Activated CD4-positive, alpha-beta T cell treated with anti-CD3 and anti-CD28 coated beads, Interleukin-2, Interleukin-6, amounts not matched to agents 100 ng/mL and 50 ng/mL, durations not matched to agents 16 hours and 8 hours (primary cell): ENCODE measurements at regions not wholly inside any gene's neighbourhood (a gene's known extent, or its start where the extent isn't known, plus 50 kb on each side); places are given as distances from the start of the nearest gene placed in this dataset.
"Not testable (repeated sequence)": the region's sequence is repeated elsewhere in the genome, so short reads cannot be mapped to it uniquely, and the experiment has no call there.

Experiments
- DNase-seq: peaks from one replicate; pipeline ENCODE4 v3.0.0-alpha.2; 2020

DNA sequence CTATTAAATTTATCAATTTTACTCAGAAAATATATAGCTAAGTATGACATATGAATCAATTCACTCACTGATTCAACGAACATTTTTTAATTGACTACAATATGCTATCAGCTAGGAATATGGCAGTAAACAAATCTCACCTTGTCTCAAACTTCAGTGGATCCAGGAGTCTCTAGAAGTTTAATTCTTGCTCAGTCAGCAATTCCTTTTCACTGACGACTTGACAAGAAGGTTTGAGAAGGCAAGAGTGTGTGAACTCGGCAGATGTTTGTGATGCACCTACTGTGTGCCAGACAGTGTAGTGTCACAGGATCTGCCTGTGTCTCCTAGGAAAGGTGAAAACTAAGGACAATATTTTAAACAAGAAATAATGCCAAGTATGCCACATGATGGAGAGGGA is 4175.7 kb upstream of the OR11H1 start:
- DNase-seq, result not testable (repeated sequence)

DNA sequence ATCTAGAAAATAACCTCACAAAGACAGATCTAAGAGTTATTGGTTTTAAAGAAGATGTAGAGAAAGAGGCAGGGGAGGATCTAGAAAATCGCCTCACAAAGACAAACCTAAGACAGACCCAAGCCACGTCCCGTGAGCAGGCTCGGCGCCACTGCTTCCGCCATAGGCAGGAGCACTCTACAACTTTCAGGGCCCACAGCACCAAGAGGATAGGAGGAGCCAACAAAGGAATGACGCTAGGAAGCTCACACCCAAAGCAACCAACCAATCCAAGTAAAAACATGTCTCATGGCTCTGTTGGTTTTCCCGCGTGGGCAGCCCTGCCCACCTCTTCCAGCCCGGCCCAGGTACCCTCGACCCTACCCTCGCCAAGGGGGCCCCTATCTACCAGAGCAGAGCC is 4167.4 kb upstream of the OR11H1 start:
- DNase-seq, result no peak

DNA sequence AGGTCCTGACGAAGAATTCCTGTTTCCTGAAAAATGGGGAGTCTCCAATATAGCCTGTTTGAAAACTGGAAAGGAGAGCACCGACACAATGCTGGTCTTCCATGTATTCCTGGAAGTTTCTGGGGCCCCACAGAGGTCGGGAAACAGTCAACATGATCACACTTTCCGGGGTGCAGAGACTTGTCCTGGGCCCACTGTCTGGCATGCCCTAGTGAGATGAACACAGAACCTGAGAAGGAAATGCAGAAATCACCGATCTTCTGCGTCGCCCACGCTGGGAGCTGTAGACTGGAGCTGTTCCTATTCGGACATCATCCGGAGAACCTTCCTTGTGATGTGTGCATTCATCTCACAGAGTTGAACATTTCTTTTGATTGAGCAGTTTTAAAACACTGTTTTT is 4166.5 kb upstream of the OR11H1 start:
- DNase-seq, result not testable (repeated sequence)

DNA sequence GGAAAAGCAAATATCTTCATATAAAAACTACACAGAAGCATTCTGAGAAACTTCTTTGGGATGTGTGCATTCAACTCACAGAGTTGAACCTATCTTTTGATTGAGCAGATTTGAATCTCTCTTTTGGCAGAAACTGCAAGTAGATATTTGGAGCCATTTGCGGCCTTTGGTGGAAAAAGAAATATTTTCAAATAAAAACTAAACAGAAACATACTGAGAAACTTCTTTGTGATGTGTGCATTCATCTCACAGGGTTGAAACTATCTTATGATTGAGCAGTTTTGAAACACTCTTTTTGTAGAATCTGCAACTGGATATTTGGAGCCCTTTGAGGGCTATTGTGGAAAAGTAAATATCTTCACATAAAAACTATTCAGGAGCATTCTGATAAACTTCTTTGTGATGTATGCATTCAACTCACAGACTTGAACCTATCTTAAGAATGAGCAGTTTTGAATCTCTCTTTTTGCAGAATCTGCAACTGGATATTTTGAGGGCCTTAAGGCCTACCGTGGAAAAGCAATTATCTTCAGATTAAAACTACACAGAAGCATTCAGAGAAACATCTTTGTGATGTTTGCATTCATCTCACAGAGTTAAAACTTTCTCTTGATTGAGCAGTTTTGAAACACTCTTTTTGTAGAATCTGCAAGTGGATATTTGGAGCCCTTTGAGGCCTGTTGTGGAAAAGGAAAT is 4158.2 kb upstream of the OR11H1 start:
- DNase-seq, result not testable (repeated sequence)

DNA sequence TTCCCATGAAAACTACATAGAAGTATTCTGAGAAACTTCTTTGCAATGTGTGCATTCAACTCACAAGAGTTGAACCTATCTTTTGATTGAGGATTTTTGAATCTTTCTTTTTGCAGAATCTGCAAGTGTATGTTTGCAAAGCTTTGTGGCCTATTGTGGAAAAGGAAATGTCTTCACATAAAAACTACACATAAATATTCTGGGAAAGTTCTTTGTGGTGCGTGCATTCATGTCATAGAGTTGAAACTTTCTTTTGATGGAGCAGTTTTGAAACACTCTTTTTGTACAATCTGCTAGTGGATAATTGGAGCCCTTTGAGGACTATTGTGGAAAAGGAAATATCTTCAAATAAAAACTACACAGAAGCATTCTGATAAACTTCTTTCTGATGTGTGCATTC is 4157.7 kb upstream of the OR11H1 start:
- DNase-seq, result not testable (repeated sequence)
